ENCODE measurements at regions not wholly inside any gene's neighbourhood (a gene's known extent, or its start where the extent isn't known, plus 50 kb on each side); places are given as distances from the start of the nearest gene placed in this dataset.

DNA sequence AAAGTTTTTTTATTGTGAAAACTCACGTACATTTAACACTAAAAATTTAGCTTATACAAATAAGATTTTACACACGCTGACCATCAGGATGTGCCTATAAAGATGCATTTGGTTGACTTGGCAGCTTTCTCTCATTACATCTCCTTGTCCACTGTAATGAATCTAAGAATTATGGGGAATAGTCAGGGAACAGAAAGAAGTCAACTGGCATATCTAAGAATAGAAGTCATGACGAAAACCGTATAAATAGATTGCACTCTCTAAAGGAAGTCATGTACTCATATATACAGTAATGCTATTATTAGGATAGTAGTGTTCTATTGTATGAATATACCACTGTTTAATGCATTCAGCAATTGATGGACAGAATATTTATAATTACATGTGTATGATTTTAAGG lies 575.8 kb upstream of the B3GALT2 start:
- Histone ChIP-seq H3K9me3 (replicated peaks; ENCODE audit: control insufficient read depth, insufficient read depth, low read depth, low read length) (no peaks in the 10 kb centered on the region), H3K36me3 (ENCODE audit: control insufficient read depth, insufficient read depth, low read length) (no peaks in the 10 kb centered on the region), H4K20me1 (replicated peaks; ENCODE audit: control insufficient read depth, insufficient read depth, low read length) (no peaks in the 10 kb centered on the region), H3K27ac (ENCODE audit: extremely low read depth, low read depth, low read length) (no peak overlapping the region), H3K9ac (ENCODE audit: insufficient read depth in 1 of 2, low read depth in 2 of 2, low read length in 2 of 2) (no peak overlapping the region), H3K4me1 (replicated peaks in 1 of 2; ENCODE audit: control insufficient read depth in 2 of 2, insufficient read depth in 2 of 2, low read length in 2 of 2) (no peaks in the 10 kb centered on the region), H3K27me3 (ENCODE audit: control insufficient read depth in 2 of 2, insufficient read depth in 2 of 2, low read length in 2 of 2) (no peaks in the 10 kb centered on the region), H3K4me2 (ENCODE audit: insufficient read depth, low read length) (no peak overlapping the region), H2AFZ (ENCODE audit: low read depth, low read length) (no peak overlapping the region), H3K79me2 (ENCODE audit: control insufficient read depth, insufficient read depth, low read length) (no peaks in the 10 kb centered on the region), H3K9me1 (ENCODE audit: control insufficient read depth, insufficient read depth, low read length) (no peaks in the 10 kb centered on the region), H3K4me3 (no peak overlapping the region)
- in situ Hi-C loops (cut with MboI) (no loop called here), intact Hi-C loops (cut with micrococcal nuclease) (no loop called here)
- no peak for DNase-seq (ENCODE audit: extremely low read depth in 1 of 4, low spot score in 3 of 4)
- no TSS peak for BruUV-seq (replicated peaks)
- TF ChIP-seq OTX1 (CRISPR knock-in tag; IDR thresholded peaks at IDR 0.05) (no peak), ZNF444 (CRISPR knock-in tag; IDR thresholded peaks at IDR 0.05) (no peak), U2AF1 (optimal IDR thresholded peaks at IDR 0.05; ENCODE audit: low read depth, low read length) (no peak), NRF1 (conservative IDR thresholded peaks at IDR 0.05 in 1 of 2, IDR thresholded peaks at IDR 0.05 in 1 of 2) (no peak), DDX20 (tag; IDR thresholded peaks at IDR 0.05; ENCODE audit: low read depth) (no peak), POLR2AphosphoS2 (IDR thresholded peaks at IDR 0.05; ENCODE audit: low read length) (no peak), ZC3H4 (CRISPR knock-in tag; IDR thresholded peaks at IDR 0.05; ENCODE audit: borderline replicate concordance) (no peak), ZNF644 (tag; IDR thresholded peaks at IDR 0.05; ENCODE audit: low read depth) (no peak), ZNF23 (CRISPR knock-in tag; IDR thresholded peaks at IDR 0.05) (no peak)
- TF ChIP-seq, protein P1, sequence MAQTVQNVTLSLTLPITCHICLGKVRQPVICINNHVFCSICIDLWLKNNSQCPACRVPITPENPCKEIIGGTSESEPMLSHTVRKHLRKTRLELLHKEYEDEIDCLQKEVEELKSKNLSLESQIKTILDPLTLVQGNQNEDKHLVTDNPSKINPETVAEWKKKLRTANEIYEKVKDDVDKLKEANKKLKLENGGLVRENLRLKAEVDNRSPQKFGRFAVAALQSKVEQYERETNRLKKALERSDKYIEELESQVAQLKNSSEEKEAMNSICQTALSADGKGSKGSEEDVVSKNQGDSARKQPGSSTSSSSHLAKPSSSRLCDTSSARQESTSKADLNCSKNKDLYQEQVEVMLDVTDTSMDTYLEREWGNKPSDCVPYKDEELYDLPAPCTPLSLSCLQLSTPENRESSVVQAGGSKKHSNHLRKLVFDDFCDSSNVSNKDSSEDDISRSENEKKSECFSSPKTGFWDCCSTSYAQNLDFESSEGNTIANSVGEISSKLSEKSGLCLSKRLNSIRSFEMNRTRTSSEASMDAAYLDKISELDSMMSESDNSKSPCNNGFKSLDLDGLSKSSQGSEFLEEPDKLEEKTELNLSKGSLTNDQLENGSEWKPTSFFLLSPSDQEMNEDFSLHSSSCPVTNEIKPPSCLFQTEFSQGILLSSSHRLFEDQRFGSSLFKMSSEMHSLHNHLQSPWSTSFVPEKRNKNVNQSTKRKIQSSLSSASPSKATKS (CRISPR knock-in tag; IDR thresholded peaks at IDR 0.05), result no peak
- POLR2A ChIA-PET, result no interaction called here
- 1% methylated on average over 4 of the region's 4 CpGs for WGBS (ENCODE audit: insufficient coverage, low coverage, missing lambda C conversion rate)
- CTCF ChIA-PET (ENCODE audit: low intra/inter-chr PET ratio), result no interaction called here
- no peak for FAIRE-seq
- no peak for ATAC-seq

All from K562 (cell line).